Gastroesophageal sphincter (tissue), 4 donors: ENCODE measurements at regions not wholly inside any gene's neighbourhood (a gene's known extent, or its start where the extent isn't known, plus 50 kb on each side); places are given as distances from the start of the nearest gene placed in this dataset.
"Not testable (repeated sequence)": the region's sequence is repeated elsewhere in the genome, so short reads cannot be mapped to it uniquely, and the experiment has no call there.

ENCODE experiments used
- ATAC-seq: fragments of 150-250 bp; one replicate; pipeline ENCODE4 v1.9.1; 2016; ENCODE audit warnings: mild to moderate bottlenecking, moderate library complexity
- H3K27ac ChIP-seq, 4 donors: fragments of 200-600 bp; sonication (generic) in 3 of 4; 1 replicate in 3 of 4; 2 replicates in 1 of 4; pipeline ENCODE4 v1.5.1; 2016 to 2019
- H3K27me3 ChIP-seq: fragments of 200-600 bp; sonication (generic); one replicate; pipeline ENCODE4 v1.5.1; 2019
- H3K36me3 ChIP-seq, 2 donors: fragments of 200-600 bp; sonication (generic); one replicate each; pipeline ENCODE4 v1.5.1; 2019; ENCODE audit warnings: control low read depth in 1 of 2
- H3K4me1 ChIP-seq, 3 donors: fragments of 200-600 bp; sonication (generic); 1 replicate in 2 of 3; 2 replicates in 1 of 3; pipeline ENCODE4 v1.5.1; 2016 to 2019; ENCODE audit warnings: control low read depth in 2 of 3
- H3K4me3 ChIP-seq, 2 donors: fragments of 200-600 bp; sonication (generic); one replicate each; pipeline ENCODE4 v1.5.1; 2019; ENCODE audit warnings: mild to moderate bottlenecking in 1 of 2, moderate library complexity in 1 of 2
- H3K9me3 ChIP-seq, 3 donors: fragments of 200-600 bp; sonication (generic); one replicate each; pipeline ENCODE4 v1.5.1; 2017 to 2019; ENCODE audit warnings: control low read depth in 2 of 3
- CTCF ChIP-seq, 4 experiments: fragments of 200-600 bp in 2 of 4; fragments of 450-650 bp in 2 of 4; sonication (generic) in 1 of 4; IDR thresholded peaks; one replicate each; pipeline ENCODE4 v1.5.1; 2017 to 2019; ENCODE audit warnings: antibody characterized with exemption in 4 of 4, mild to moderate bottlenecking in 2 of 4, moderate library complexity in 2 of 4
- EP300 ChIP-seq: sonication (generic); formaldehyde crosslinking; IDR thresholded peaks from one replicate; pipeline ENCODE4 v1.6.1; 2017; ENCODE audit warnings: antibody characterized with exemption, mild to moderate bottlenecking
- POLR2A ChIP-seq, 2 donors: fragments of 450-650 bp; IDR thresholded peaks; one replicate each; pipeline ENCODE4 v1.6.1; 2017; ENCODE audit warnings: antibody characterized with exemption in 2 of 2, mild to moderate bottlenecking in 2 of 2, moderate library complexity in 1 of 2
- POLR2AphosphoS5 ChIP-seq: sonication (generic); formaldehyde crosslinking; IDR thresholded peaks from one replicate; pipeline ENCODE4 v1.6.1; 2017; ENCODE audit warnings: antibody characterized with exemption
- WGBS, 2 donors: methylation state at CpG; one replicate each; pipeline ENCODE4 v1.1.5; 2018; ENCODE audit warnings: low coverage in 1 of 2; 5-methylcytosine and 5-hydroxymethylcytosine counted together

DNA sequence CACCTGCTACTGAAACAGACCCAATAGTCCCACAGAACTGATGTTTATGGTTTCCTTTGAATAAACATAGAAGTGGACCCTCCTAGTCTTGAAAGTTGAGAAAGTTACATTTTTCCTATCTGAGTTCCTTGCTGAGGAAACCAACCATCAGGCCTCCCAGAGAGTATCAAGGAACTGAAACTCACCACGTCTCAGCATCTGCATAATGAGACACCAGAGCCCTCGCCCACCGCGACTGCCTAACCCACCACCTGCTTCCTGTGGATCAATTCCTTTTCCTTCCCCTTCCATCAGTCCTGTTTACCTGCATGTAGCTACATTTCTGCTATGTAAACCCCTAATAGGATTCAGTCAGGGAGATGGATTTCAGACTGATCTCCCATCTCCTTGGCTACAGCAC is 443.2 kb upstream of the TMEM132C start:
- H3K27me3 ChIP-seq = no peaks in the 10 kb centered on the region
- TF ChIP-seq POLR2AphosphoS5 (no peak), CTCF (IDR thresholded peaks at IDR 0.05) (no peak), POLR2A (IDR thresholded peaks at IDR 0.05) (no peak), EP300 (no peak)
- H3K27ac ChIP-seq = peak overlapping the region in 2 of 4 donors; percentile 58 to 72
- H3K9me3 ChIP-seq = no peaks in the 10 kb centered on the region
- peaks cover 0 to 12% (median 0%) of the 10 kb centered on the region in 3 donors for H3K4me1 ChIP-seq
- WGBS, 2 donors = 73 to 84% methylated on average over 4 of the region's 4 CpGs
- no peak for ATAC-seq
- H3K36me3 ChIP-seq = no peaks in the 10 kb centered on the region
- H3K4me3 ChIP-seq = no peak overlapping the region

DNA sequence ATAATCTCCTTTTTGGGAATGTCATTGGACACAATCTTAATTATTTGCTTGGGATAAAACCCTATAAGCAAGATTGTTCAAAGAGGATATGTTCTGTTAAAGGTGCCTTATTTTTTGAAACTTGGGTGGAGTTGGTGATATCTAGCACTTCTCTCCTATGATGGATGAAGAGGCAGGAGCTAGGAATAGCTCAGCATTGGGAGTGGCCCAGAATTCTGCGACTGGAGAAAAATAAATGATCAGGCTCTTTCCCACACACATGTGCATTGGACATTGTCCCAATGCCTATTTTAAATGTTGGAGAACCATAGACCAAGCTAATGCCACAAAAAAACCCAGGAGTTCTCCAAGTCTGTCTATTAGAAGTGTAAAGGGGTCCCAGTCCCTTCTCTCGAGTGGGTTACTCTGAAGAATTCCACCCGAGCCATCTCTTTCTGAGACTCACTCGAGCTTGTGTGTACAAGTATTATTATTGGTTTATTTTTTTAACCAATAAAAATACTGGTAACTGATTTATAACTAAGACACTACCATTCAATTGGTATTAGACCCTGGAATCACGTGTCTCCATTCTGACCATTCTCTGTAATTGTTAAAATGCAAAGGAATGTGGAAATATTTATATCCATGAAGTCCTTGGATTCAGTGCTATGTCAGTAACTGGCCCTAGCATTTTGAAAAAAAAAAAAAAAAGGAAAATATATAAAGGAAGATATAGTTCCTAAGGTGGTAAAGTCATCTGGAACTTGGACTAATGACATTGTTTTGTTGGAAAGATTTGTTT is 437.5 kb upstream of the TMEM132C start:
- no peak for ATAC-seq
- WGBS, 2 donors = 15 to 47% methylated on average over 5 of the region's 5 CpGs
- TF ChIP-seq EP300 (no peak), CTCF (IDR thresholded peaks at IDR 0.05) (no peak)
- H3K36me3 ChIP-seq = no peaks in the 10 kb centered on the region
- H3K27ac ChIP-seq = peak overlapping the region in 3 of 4 donors; percentile 1 to 65 (median 20)
- no peak overlapping the region for H3K4me3 ChIP-seq
- no peaks in the 10 kb centered on the region for H3K9me3 ChIP-seq
- H3K4me1 ChIP-seq = peaks cover 0 to 8% (median 6%) of the 10 kb centered on the region in 3 donors
- H3K27me3 ChIP-seq = no peaks in the 10 kb centered on the region

DNA sequence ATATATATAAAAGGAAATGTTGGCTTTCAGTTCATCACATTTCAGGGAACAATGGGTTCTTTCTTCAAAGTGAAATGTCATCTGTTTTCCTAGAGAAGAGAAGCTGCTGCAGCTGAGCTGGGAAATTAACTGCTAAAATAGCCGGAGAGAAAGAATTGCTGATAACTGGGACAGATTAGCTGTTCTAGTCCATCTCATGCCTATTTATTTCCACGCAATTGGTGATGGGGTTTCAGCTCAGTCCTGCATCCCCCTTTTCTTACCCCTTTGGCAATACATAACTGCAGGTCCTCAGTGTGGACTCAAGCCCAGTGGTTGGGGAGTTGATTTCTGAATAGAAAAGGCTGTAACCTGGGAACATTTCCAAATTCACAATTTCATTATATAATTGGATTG is 436.9 kb upstream of the TMEM132C start:
- no peak for TF ChIP-seq CTCF (IDR thresholded peaks at IDR 0.05)
- no peak for TF ChIP-seq EP300
- TF ChIP-seq POLR2AphosphoS5 = no peak
- TF ChIP-seq POLR2A (IDR thresholded peaks at IDR 0.05) = no peak
- ATAC-seq = no peak
- Histone ChIP-seq H3K9me3 (no peaks in the 10 kb centered on the region), H3K4me1 (peaks cover 0 to 8% (median 6%) of the 10 kb centered on the region in 3 donors), H3K27ac (peak overlapping the region in 3 of 4 donors; percentile 20 to 65 (median 51)), H3K27me3 (no peaks in the 10 kb centered on the region), H3K36me3 (no peaks in the 10 kb centered on the region), H3K4me3 (no peak overlapping the region)
- WGBS, 2 donors = 23 to 24% methylated on average over 2 of the region's 2 CpGs

GRCh38 chr12:127830730-127831129 is 436.2 kb upstream of the TMEM132C start:
- H3K9me3 ChIP-seq = no peaks in the 10 kb centered on the region
- WGBS, 2 donors = 74 to 86% methylated on average over 3 of the region's 3 CpGs
- peaks cover 0 to 8% (median 6%) of the 10 kb centered on the region in 3 donors for H3K4me1 ChIP-seq
- no peaks in the 10 kb centered on the region for H3K36me3 ChIP-seq
- no peaks in the 10 kb centered on the region for H3K27me3 ChIP-seq
- ATAC-seq = no peak
- TF ChIP-seq POLR2A (IDR thresholded peaks at IDR 0.05) (no peak), CTCF (IDR thresholded peaks at IDR 0.05) (no peak), POLR2AphosphoS5 (no peak), EP300 (no peak)
- H3K27ac ChIP-seq = peak overlapping the region in 2 of 4 donors; percentile 20 to 65
- no peak overlapping the region for H3K4me3 ChIP-seq

GRCh38 chr12:127832172-127832571 is 434.8 kb upstream of the TMEM132C start:
- H3K36me3 ChIP-seq = no peaks in the 10 kb centered on the region
- no peak for ATAC-seq
- H3K27ac ChIP-seq = no peak overlapping the region
- TF ChIP-seq EP300 = no peak
- no peak for TF ChIP-seq POLR2A (IDR thresholded peaks at IDR 0.05)
- no peak for TF ChIP-seq POLR2AphosphoS5
- no peak for TF ChIP-seq CTCF (IDR thresholded peaks at IDR 0.05)
- H3K4me1 ChIP-seq = peaks cover 0 to 8% (median 6%) of the 10 kb centered on the region in 3 donors
- 98 to 100% methylated on average over 3 of the region's 3 CpGs for WGBS, 2 donors
- no peaks in the 10 kb centered on the region for H3K9me3 ChIP-seq
- no peaks in the 10 kb centered on the region for H3K27me3 ChIP-seq
- no peak overlapping the region for H3K4me3 ChIP-seq

DNA sequence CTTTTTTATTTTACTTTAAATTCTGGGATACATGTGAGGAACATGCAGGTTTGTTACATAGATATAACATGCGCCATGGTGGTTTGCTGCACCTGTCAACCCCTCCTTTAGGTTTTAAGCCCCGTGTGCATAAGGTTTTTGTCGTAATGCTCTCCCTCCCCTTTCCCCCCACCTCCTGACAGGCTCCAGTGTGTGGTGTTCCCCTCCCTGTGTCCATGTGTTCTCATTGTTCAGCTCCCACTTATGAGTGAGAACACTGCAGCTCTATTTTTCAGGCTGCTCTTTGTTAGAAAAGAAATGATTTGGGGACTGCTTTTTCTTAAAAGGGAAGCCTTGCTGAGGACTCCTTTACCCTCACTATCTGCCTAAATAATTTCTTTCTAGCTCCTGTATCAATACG is 430.2 kb upstream of the TMEM132C start:
- H3K4me3 ChIP-seq, ATAC-seq: not testable (repeated sequence)
- WGBS, 2 donors = 52 to 72% methylated on average over 4 of the region's 4 CpGs

More for the DNA sequence above, 430.2 kb upstream of the TMEM132C start:
- not testable (repeated sequence) for H3K36me3 ChIP-seq, H3K4me1 ChIP-seq, H3K9me3 ChIP-seq, H3K27ac ChIP-seq, H3K27me3 ChIP-seq
